ENCODE measurements at regions not wholly inside any gene's neighbourhood (a gene's known extent, or its start where the extent isn't known, plus 50 kb on each side); places are given as distances from the start of the nearest gene placed in this dataset.
A peak's percentile ranks its signal among the peaks of the same experiment; 100 is the strongest.

- ChIA-PET CTCF (interaction anchor here (1.0 kb wide), 1 partner anchor 35 kb away, joined by 3 read pairs; no protein-coding TSS in a partner anchor), POLR2A (no interaction called here)
- no peak for TF ChIP-seq CTCF (IDR thresholded peaks at IDR 0.05)
These were observed 807.1 kb downstream of the DIAPH3 start for GRCh38 chr13:59356607-59357006.

GRCh38 chr13:59358014-59358413 lies 805.7 kb downstream of the DIAPH3 start:
- Mint-ChIP-seq H3K36me3 (ENCODE audit: low read depth) (no peaks in the 10 kb centered on the region), H3K4me1 (ENCODE audit: low read depth) (no peaks in the 10 kb centered on the region), H3K27ac (no peak overlapping the region), H3K27me3 (no peaks in the 10 kb centered on the region), H3K4me3 (no peak overlapping the region), H3K9me3 (no peaks in the 10 kb centered on the region)
- TF ChIP-seq CTCF (IDR thresholded peaks at IDR 0.05): no peak
- intact Hi-C loops (cut with micrococcal nuclease): no loop called here
- no peak for ATAC-seq
- no peak for DNase-seq
- ChIA-PET POLR2A (no interaction called here), CTCF (no interaction called here)

More at GRCh38 chr13:59356607-59357006, 807.1 kb downstream of the DIAPH3 start:
- no peaks in the 10 kb centered on the region for H3K36me3 Mint-ChIP-seq (ENCODE audit: low read depth)
- no peak for DNase-seq
- H3K4me3 Mint-ChIP-seq: no peak overlapping the region
- H3K4me1 Mint-ChIP-seq (ENCODE audit: low read depth): no peaks in the 10 kb centered on the region
- intact Hi-C loops (cut with micrococcal nuclease): no loop called here
- H3K9me3 Mint-ChIP-seq: no peaks in the 10 kb centered on the region
- ATAC-seq: no peak
- no peak overlapping the region for H3K27ac Mint-ChIP-seq
- H3K27me3 Mint-ChIP-seq: no peaks in the 10 kb centered on the region

- no peak for ATAC-seq
- peak; percentile 14 for DNase-seq
These were observed 803.6 kb downstream of the DIAPH3 start for GRCh38 chr13:59360108-59360507.

GRCh38 chr13:59360916-59361315 lies 802.8 kb downstream of the DIAPH3 start:
- POLR2A ChIA-PET: no interaction called here
- ATAC-seq: no peak
- Mint-ChIP-seq H3K4me3 (no peak overlapping the region), H3K27ac (no peak overlapping the region), H3K36me3 (ENCODE audit: low read depth) (no peaks in the 10 kb centered on the region), H3K4me1 (ENCODE audit: low read depth) (no peaks in the 10 kb centered on the region), H3K27me3 (peaks cover 4% of the 10 kb centered on the region), H3K9me3 (no peaks in the 10 kb centered on the region)
- no peak for DNase-seq
- intact Hi-C loops (cut with micrococcal nuclease): no loop called here
- TF ChIP-seq CTCF (IDR thresholded peaks at IDR 0.05): no peak
- CTCF ChIA-PET: interaction anchor here (1.1 kb wide), 1 partner anchor 31 kb away, joined by 3 read pairs; no protein-coding TSS in a partner anchor

More at GRCh38 chr13:59360108-59360507, 803.6 kb downstream of the DIAPH3 start:
- H3K4me1 Mint-ChIP-seq (ENCODE audit: low read depth): no peaks in the 10 kb centered on the region
- peaks cover 3% of the 10 kb centered on the region for H3K27me3 Mint-ChIP-seq
- H3K4me3 Mint-ChIP-seq: no peak overlapping the region
- ChIA-PET CTCF (interaction anchor here (1.1 kb wide), 1 partner anchor 32 kb away, joined by 3 read pairs; no protein-coding TSS in a partner anchor), POLR2A (no interaction called here)
- H3K9me3 Mint-ChIP-seq: no peaks in the 10 kb centered on the region
- H3K36me3 Mint-ChIP-seq (ENCODE audit: low read depth): no peaks in the 10 kb centered on the region
- no peak overlapping the region for H3K27ac Mint-ChIP-seq
- intact Hi-C loops (cut with micrococcal nuclease): no loop called here
- no peak for TF ChIP-seq CTCF (IDR thresholded peaks at IDR 0.05)

GRCh38 chr13:59363313-59363712 lies 800.4 kb downstream of the DIAPH3 start:
- CTCF ChIA-PET: no interaction called here
- peaks cover 7% of the 10 kb centered on the region for H3K27me3 Mint-ChIP-seq
- intact Hi-C loops (cut with micrococcal nuclease): no loop called here
- ATAC-seq (no peak), DNase-seq (no peak)
- H3K36me3 Mint-ChIP-seq (ENCODE audit: low read depth): no peaks in the 10 kb centered on the region
- no peaks in the 10 kb centered on the region for H3K9me3 Mint-ChIP-seq
- H3K4me1 Mint-ChIP-seq (ENCODE audit: low read depth): no peaks in the 10 kb centered on the region
- no peak overlapping the region for H3K4me3 Mint-ChIP-seq
- no peak overlapping the region for H3K27ac Mint-ChIP-seq
- no peak for TF ChIP-seq CTCF (IDR thresholded peaks at IDR 0.05)
- POLR2A ChIA-PET: no interaction called here

All from activated CD8-positive, alpha-beta T cell treated with anti-CD3 and anti-CD28 coated beads for 36 hours (primary cell).